GM18498 (cell line): ENCODE measurements at regions not wholly inside any gene's neighbourhood (a gene's known extent, or its start where the extent isn't known, plus 50 kb on each side); places are given as distances from the start of the nearest gene placed in this dataset.

ENCODE experiments used
- ATAC-seq: cut with Tn5 transposase; IDR thresholded peaks from one replicate; pipeline ENCODE4 v1.9.1; 2021; ENCODE audit warnings: mild to moderate bottlenecking, moderate library complexity; ENCODE audit not compliant: unreplicated experiment

GRCh38 chr4:180798036-180798577, 1445.1 kb upstream of the TENM3 start:
- no peak for ATAC-seq

GRCh38 chr4:180799798-180800197, 1443.4 kb upstream of the TENM3 start:
- ATAC-seq: no peak

DNA sequence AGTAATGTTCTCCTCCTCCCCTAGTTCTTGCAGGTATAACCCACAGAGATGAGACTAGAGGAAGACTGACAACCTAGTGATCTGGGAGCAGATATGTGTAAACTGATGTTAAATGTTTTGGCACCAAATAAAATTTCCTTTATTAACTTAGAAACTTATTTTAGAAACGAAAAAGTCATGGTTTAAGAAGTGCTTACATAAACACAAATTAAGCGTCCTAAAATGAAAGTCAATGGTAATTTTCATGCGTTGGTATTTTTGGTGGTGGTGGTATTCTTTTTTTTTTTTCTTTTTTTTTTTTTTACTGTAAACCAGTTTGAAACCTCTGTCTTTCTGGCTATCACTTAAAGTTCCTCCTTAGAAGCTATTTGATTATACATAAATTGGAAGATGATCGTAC, 1438.1 kb upstream of the TENM3 start:
- ATAC-seq: no peak

- ATAC-seq: no peak
These were observed 1434.3 kb upstream of the TENM3 start for GRCh38 chr4:180808862-180809261.

GRCh38 chr4:180809439-180809838, 1433.8 kb upstream of the TENM3 start:
- no peak for ATAC-seq

DNA sequence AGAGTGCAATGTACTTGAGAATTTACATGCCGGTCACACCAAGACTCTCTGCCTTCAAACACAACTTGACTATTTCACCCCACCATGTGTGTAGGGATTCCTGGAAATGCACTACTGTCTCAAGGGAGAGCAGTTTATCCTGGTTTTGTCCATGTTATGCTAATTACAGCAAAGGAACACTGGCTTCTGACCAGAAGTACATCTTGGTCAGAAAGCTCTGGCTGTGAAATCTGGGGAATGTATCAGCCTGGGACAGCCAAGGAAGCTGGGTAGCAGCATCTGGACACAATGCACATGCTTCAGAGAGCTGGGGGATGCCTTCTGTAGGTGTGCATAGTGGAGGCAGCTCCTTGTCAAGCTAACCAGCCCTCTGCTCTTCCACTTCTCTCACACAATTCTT, 1432.6 kb upstream of the TENM3 start:
- ATAC-seq: no peak

DNA sequence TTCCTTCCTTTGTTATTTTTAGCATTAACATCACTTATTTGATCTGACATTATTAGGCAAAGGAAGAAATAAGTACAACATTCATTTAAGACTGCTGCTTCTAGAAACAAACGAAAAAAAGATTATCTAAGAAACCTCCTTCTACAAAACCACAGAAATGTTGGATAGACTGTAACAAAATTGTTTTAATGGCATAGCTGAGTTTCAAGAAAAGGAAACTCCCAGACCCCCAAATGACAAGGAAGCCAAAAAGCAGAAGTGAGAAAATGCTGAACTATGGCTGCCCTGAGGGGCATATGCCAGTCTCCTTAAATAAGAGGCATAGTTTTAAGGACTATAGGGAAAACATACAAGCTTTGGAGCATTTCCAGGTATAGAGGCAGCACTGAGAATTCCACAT, 1431.6 kb upstream of the TENM3 start:
- no peak for ATAC-seq

- ATAC-seq: no peak
These were observed 1430.4 kb upstream of the TENM3 start for GRCh38 chr4:180812783-180813182.

- no peak for ATAC-seq
These were observed 1428.3 kb upstream of the TENM3 start for GRCh38 chr4:180814875-180815417.

DNA sequence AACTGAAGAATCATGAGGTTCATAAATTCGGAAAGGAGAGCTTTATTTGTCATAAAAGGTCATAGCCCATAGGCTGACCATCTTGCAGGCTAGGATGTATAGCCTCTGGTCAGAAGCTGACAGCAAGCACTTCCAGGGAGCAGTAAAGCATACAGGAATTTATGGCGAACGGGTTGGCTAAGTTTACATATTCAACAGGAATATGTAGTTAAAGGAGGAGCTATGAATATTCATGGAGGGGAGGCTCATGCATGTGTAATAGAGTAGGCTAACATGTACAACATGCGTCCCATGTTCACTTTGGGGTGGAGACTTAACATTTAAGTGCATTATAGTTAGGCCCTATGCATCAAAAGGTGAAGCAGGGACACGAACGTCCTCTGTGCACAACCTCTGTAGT, 1425.7 kb upstream of the TENM3 start:
- no peak for ATAC-seq

- ATAC-seq: no peak
These were observed 1420.1 kb upstream of the TENM3 start for GRCh38 chr4:180823108-180823507.

DNA sequence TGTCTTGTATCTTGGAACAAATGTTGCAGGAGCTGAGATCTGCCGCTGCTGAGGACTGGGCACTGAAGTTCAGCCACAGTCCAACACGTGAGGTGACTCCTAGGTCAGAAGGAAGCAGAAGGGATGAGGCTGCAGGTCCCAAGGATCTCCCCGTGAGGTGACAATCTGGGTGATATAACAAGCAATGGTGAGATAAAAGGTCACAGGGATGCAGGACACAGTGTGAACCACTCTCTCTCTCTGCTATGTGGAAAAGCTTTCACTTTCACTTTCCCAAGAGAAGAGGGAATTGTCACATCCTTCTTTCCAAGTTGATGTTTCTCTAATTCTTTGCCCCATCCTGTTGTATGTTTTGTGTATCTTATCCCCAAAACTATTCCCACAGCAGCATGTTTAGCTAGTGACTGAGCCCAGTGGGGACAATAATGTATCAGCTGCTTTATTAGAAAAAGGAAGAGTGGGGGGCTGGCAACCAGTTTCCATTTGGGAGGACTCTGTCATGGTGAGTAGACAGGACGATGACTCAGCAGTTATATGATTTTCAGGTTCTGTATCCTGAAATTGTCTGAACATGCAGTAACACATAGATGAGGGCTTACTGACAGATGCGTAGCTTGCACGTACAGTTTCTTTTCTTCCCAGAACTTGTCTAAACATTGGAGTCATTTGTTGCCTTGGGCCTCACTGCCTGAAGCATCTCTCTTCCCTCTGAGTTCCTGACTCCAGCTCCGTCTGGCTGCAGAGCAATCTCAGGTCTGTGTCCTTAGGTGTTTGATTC, 1415.8 kb upstream of the TENM3 start:
- no peak for ATAC-seq

- ATAC-seq: no peak
These were observed 1414.7 kb upstream of the TENM3 start for GRCh38 chr4:180828455-180829018.

DNA sequence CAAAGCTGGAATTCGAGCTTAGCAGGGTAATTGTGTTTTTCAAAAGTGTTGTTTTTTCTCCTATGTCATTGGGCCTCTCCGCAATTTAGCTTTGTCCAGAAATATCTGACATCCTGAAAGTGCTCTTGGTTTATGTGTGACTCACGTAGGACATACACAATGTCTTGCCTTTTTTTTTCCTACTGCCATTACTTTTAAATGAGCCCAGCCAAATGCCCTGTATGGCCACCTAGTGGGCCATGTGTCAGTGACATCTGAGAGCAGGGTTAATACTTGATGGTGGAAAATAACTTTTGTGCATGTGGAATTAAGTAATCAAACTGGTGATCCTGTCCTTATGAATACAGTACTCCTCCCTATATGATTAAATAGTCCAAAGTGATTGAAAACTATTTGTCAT, 1411.1 kb upstream of the TENM3 start:
- ATAC-seq: no peak

GRCh38 chr4:180840142-180840541, 1403.1 kb upstream of the TENM3 start:
- no peak for ATAC-seq

- no peak for ATAC-seq
These were observed 1392.8 kb upstream of the TENM3 start for GRCh38 chr4:180850318-180850940.

DNA sequence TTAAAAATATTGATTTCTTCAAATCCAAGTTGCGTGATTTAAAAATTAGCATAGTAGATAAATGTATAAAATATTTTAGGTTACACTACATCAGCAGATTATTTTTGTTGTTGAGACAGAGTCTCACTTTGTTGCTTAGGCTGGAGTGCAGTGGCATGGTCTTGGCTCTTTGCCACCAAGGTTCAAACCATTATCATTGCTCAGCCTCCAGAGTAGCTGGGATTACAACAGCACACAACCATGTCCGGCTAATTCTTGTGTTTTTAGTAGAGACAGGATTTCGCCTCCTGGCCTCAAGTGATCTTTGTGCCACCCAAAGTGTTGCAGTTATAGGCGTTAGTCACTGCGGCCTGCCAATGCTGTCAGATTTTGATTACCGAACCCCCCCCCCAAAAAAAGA, 1390.5 kb upstream of the TENM3 start:
- ATAC-seq: no peak

DNA sequence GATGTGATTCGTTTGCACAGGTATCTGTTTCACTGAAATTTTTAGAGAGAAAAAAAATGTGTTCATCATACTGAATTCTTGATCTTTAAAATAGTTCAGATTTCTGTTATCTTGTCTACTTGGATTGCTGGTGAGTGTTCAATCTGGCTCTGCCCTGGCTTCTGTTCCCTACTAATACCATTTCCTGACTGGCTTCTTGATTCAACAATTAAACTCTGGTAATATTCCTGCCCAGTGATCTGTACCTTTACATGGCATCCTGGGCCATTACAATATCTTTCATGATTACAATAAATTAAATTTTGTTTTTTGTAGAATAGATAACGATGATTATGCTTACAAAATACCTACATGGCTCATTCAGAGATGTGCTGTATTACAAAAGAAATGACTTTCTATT, 1388.0 kb upstream of the TENM3 start:
- no peak for ATAC-seq

DNA sequence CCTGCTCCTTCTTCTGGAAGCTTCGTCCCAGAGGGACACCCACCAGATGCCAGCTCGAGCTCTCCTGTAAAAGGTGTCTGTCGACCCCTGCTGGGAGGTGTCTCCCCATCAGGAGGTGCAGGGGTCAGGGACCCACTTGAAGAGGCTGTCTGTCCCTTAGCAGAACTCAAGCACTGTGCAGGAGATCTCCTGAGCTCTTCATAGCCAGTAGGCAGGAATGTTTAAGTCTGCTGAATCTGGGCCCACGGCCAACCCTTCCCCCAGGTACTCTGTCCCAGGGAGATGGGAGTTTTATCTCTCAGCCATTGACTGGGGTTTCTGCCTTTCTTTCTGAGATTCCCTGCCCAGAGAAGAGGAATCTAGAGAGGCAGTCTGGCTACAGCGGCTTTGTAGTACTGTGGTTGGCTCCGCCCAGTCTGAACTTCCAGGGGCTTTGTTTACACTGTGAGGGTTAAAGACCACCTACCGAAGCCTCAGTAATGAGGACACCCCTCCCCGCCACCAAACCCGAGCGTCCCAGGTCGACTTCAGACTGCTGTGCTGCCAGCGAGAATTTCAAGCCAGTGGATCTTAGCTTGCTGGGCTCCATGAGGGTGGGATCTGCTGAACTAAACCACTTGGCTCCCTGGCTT, 1383.0 kb upstream of the TENM3 start:
- ATAC-seq: no peak

DNA sequence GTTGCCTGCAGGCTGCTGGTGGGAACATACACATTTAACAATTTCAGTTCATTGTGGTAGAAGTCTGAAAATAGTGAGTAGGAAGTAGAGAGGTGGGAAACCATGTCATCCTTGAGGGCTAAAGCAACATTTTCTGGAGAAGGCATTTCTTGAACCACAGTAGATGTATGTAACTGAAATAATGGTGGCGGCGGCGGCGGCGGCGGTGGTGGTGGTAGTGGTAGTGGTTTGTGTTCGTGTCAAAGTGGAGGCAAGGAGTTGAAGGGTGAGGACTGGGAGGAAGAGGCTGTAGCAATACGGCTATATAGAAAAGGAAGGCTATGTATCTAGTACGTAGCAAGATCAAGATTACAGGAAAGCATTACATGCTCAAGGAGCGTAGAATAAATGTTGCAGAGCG, 1381.6 kb upstream of the TENM3 start:
- ATAC-seq: no peak

GRCh38 chr4:180866933-180867643, 1376.1 kb upstream of the TENM3 start:
- no peak for ATAC-seq
